GM12801 (cell line): ENCODE measurements at regions not wholly inside any gene's neighbourhood (a gene's known extent, or its start where the extent isn't known, plus 50 kb on each side); places are given as distances from the start of the nearest gene placed in this dataset.

Experiments
- TF ChIP-seq, protein P1 (sequence below): IDR thresholded peaks from one replicate; pipeline ENCODE4 v1.5.1; 2011; ENCODE audit warnings: control low read depth; ENCODE audit not compliant: insufficient read length; ENCODE audit errors: extremely low read depth

DNA sequence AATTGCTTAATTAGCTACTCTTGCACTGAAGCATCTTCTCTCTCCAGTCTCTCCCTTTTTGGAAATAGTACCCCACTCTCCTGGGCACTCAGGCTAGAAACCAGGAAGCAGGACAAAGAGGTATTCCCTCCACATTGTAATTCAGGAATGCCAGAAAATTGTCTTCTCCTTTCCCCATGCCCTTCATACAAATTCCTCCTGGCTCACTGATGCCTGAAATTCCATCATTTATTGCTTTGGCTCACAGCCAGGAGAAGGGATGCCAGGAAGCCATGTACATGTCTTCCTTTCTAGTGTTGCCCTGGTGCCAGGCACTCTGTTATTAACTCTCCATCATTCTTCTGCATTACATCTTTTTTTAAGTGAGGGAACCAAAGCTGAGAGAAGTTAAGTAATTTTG, 716.5 kb upstream of the C9orf72 start:
- TF ChIP-seq, protein P1, sequence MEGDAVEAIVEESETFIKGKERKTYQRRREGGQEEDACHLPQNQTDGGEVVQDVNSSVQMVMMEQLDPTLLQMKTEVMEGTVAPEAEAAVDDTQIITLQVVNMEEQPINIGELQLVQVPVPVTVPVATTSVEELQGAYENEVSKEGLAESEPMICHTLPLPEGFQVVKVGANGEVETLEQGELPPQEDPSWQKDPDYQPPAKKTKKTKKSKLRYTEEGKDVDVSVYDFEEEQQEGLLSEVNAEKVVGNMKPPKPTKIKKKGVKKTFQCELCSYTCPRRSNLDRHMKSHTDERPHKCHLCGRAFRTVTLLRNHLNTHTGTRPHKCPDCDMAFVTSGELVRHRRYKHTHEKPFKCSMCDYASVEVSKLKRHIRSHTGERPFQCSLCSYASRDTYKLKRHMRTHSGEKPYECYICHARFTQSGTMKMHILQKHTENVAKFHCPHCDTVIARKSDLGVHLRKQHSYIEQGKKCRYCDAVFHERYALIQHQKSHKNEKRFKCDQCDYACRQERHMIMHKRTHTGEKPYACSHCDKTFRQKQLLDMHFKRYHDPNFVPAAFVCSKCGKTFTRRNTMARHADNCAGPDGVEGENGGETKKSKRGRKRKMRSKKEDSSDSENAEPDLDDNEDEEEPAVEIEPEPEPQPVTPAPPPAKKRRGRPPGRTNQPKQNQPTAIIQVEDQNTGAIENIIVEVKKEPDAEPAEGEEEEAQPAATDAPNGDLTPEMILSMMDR: no peak

- TF ChIP-seq, protein P1: no peak
These were observed 720.2 kb upstream of the C9orf72 start for GRCh38 chr9:28293369-28294090.

- TF ChIP-seq, protein P1: no peak
These were observed 728.0 kb upstream of the C9orf72 start for GRCh38 chr9:28301281-28301680.

GRCh38 chr9:28317745-28318144, 744.5 kb upstream of the C9orf72 start:
- TF ChIP-seq, protein P1: no peak

DNA sequence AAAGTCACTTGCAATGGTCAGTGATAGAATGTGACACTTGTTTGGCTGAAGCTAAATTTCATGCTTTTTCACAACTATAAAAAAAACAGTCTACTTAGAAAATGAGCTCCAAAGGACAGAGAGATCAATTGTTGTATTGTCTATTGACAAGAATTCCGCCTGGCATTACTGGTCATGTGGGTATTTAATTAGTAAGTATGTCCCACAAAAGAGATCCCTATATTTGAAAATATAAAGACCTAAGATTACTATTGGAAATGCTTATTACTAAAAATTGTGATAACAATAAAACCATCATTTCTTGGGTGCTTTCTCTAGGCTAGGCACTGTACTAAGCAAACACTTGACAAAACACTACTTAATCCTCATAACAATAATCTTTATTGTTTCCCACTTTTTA, 745.2 kb upstream of the C9orf72 start:
- TF ChIP-seq, protein P1: no peak

DNA sequence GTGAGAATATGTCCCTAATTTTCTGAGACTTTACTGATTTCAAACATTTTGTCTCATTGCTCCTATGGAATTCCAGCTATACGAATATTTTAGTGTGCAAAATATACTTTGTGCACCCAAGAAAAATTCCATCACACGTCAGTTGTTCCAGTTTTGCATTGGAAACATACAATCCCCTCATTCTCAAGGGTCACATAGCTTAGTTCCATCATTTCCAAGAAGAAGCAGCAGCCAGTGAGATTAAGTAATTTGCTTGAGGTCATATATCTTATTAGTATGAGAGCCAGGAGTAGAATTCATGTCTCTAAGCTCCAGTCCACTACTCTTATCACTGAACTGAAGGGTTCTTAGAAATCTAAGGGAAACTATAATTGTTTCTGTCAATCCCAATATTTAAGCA, 746.7 kb upstream of the C9orf72 start:
- TF ChIP-seq, protein P1: no peak

GRCh38 chr9:28320616-28321015, 747.3 kb upstream of the C9orf72 start:
- TF ChIP-seq, protein P1: no peak
